ENCODE measurements at regions not wholly inside any gene's neighbourhood (a gene's known extent, or its start where the extent isn't known, plus 50 kb on each side); places are given as distances from the start of the nearest gene placed in this dataset.
"Not testable (repeated sequence)": the region's sequence is repeated elsewhere in the genome, so short reads cannot be mapped to it uniquely, and the experiment has no call there.

- H3K4me3 ChIP-seq (ENCODE audit: low read depth, low read length), result no peak overlapping the region
These were observed 91.4 kb upstream of the LHX1 start for GRCh38 chr17:36845916-36846315.

GRCh38 chr17:36846410-36847292, 90.6 kb upstream of the LHX1 start:
- peaks cover 25% of the 10 kb centered on the region for H3K4me1 ChIP-seq (ENCODE audit: control insufficient read depth, insufficient read depth, low read length, unreplicated experiment)
- no peak overlapping the region for H2AFZ ChIP-seq (ENCODE audit: low read length, unreplicated experiment)
- no peaks in the 10 kb centered on the region for H3K79me2 ChIP-seq (ENCODE audit: control insufficient read depth, insufficient read depth, low read length, unreplicated experiment)
- H3K27ac ChIP-seq (ENCODE audit: low read depth, low read length), result no peak overlapping the region
- H3K27me3 ChIP-seq (ENCODE audit: insufficient read depth, low read length), result peaks cover 19% of the 10 kb centered on the region
- no peaks in the 10 kb centered on the region for H3K36me3 ChIP-seq (ENCODE audit: insufficient read depth, low read length)
- H3K4me3 ChIP-seq (ENCODE audit: low read depth, low read length), result no peak overlapping the region

More at GRCh38 chr17:36845916-36846315, 91.4 kb upstream of the LHX1 start:
- H3K79me2 ChIP-seq (ENCODE audit: control insufficient read depth, insufficient read depth, low read length, unreplicated experiment), result no peaks in the 10 kb centered on the region
- H3K27me3 ChIP-seq (ENCODE audit: insufficient read depth, low read length), result peaks cover 23% of the 10 kb centered on the region
- no peak overlapping the region for H3K27ac ChIP-seq (ENCODE audit: low read depth, low read length)
- H3K36me3 ChIP-seq (ENCODE audit: insufficient read depth, low read length), result no peaks in the 10 kb centered on the region
- peaks cover 19% of the 10 kb centered on the region for H3K4me1 ChIP-seq (ENCODE audit: control insufficient read depth, insufficient read depth, low read length, unreplicated experiment)
- no peak overlapping the region for H2AFZ ChIP-seq (ENCODE audit: low read length, unreplicated experiment)

- Histone ChIP-seq H3K27me3 (ENCODE audit: insufficient read depth, low read length) (peaks cover 14% of the 10 kb centered on the region), H3K4me3 (ENCODE audit: low read depth, low read length) (no peak overlapping the region), H2AFZ (ENCODE audit: low read length, unreplicated experiment) (no peak overlapping the region), H3K27ac (ENCODE audit: low read depth, low read length) (no peak overlapping the region), H3K79me2 (ENCODE audit: control insufficient read depth, insufficient read depth, low read length, unreplicated experiment) (no peaks in the 10 kb centered on the region), H3K4me1 (ENCODE audit: control insufficient read depth, insufficient read depth, low read length, unreplicated experiment) (peaks cover 25% of the 10 kb centered on the region), H3K36me3 (ENCODE audit: insufficient read depth, low read length) (no peaks in the 10 kb centered on the region)
These were observed 89.0 kb upstream of the LHX1 start for GRCh38 chr17:36848008-36848902.

- not testable (repeated sequence) for H3K27ac ChIP-seq (ENCODE audit: low read depth, low read length); H3K4me3 ChIP-seq (ENCODE audit: low read depth, low read length); H3K27me3 ChIP-seq (ENCODE audit: insufficient read depth, low read length); H3K36me3 ChIP-seq (ENCODE audit: insufficient read depth, low read length); H2AFZ ChIP-seq (ENCODE audit: low read length, unreplicated experiment); H3K79me2 ChIP-seq (ENCODE audit: control insufficient read depth, insufficient read depth, low read length, unreplicated experiment)
- H3K4me1 ChIP-seq (ENCODE audit: control insufficient read depth, insufficient read depth, low read length, unreplicated experiment), result peaks cover 25% of the 10 kb centered on the region
These were observed 88.3 kb upstream of the LHX1 start for GRCh38 chr17:36849020-36849419.

- Histone ChIP-seq H3K27ac (ENCODE audit: low read depth, low read length) (peak overlapping the region; percentile 61), H3K4me1 (ENCODE audit: control insufficient read depth, insufficient read depth, low read length, unreplicated experiment) (peaks cover 25% of the 10 kb centered on the region), H3K36me3 (ENCODE audit: insufficient read depth, low read length) (no peaks in the 10 kb centered on the region), H3K79me2 (ENCODE audit: control insufficient read depth, insufficient read depth, low read length, unreplicated experiment) (no peaks in the 10 kb centered on the region), H3K27me3 (ENCODE audit: insufficient read depth, low read length) (peaks cover under 1% of the 10 kb centered on the region; the same call in 1 of the 2 replicates), H3K4me3 (ENCODE audit: low read depth, low read length) (no peak overlapping the region), H2AFZ (ENCODE audit: low read length, unreplicated experiment) (no peak overlapping the region)
These were observed 87.4 kb upstream of the LHX1 start for GRCh38 chr17:36849871-36850348.

GRCh38 chr17:36850790-36851189, 86.5 kb upstream of the LHX1 start:
- Histone ChIP-seq H3K4me1 (ENCODE audit: control insufficient read depth, insufficient read depth, low read length, unreplicated experiment) (peaks cover 25% of the 10 kb centered on the region), H3K27ac (ENCODE audit: low read depth, low read length) (peak overlapping the region; percentile 61; the same call in 1 of the 2 replicates), H3K4me3 (ENCODE audit: low read depth, low read length) (no peak overlapping the region), H3K36me3 (ENCODE audit: insufficient read depth, low read length) (no peaks in the 10 kb centered on the region), H3K27me3 (ENCODE audit: insufficient read depth, low read length) (no peaks in the 10 kb centered on the region), H2AFZ (ENCODE audit: low read length, unreplicated experiment) (peak overlapping the region; percentile 2), H3K79me2 (ENCODE audit: control insufficient read depth, insufficient read depth, low read length, unreplicated experiment) (no peaks in the 10 kb centered on the region)

- H3K4me3 ChIP-seq (ENCODE audit: low read depth, low read length), result no peak overlapping the region
- H3K27ac ChIP-seq (ENCODE audit: low read depth, low read length), result 0 out of 2 replicates have a peak overlapping the region, but pooled peaks have one; percentile 31
- H2AFZ ChIP-seq (ENCODE audit: low read length, unreplicated experiment), result peak overlapping the region; percentile 2
These were observed 86.0 kb upstream of the LHX1 start for GRCh38 chr17:36851250-36851649.

GRCh38 chr17:36852478-36852877, 84.8 kb upstream of the LHX1 start:
- H3K79me2 ChIP-seq (ENCODE audit: control insufficient read depth, insufficient read depth, low read length, unreplicated experiment); H3K27ac ChIP-seq (ENCODE audit: low read depth, low read length); H2AFZ ChIP-seq (ENCODE audit: low read length, unreplicated experiment); H3K36me3 ChIP-seq (ENCODE audit: insufficient read depth, low read length); H3K27me3 ChIP-seq (ENCODE audit: insufficient read depth, low read length); H3K4me3 ChIP-seq (ENCODE audit: low read depth, low read length): not testable (repeated sequence)
- H3K4me1 ChIP-seq (ENCODE audit: control insufficient read depth, insufficient read depth, low read length, unreplicated experiment), result peaks cover 22% of the 10 kb centered on the region

More at GRCh38 chr17:36851250-36851649, 86.0 kb upstream of the LHX1 start:
- peaks cover 25% of the 10 kb centered on the region for H3K4me1 ChIP-seq (ENCODE audit: control insufficient read depth, insufficient read depth, low read length, unreplicated experiment)
- no peaks in the 10 kb centered on the region for H3K79me2 ChIP-seq (ENCODE audit: control insufficient read depth, insufficient read depth, low read length, unreplicated experiment)
- H3K27me3 ChIP-seq (ENCODE audit: insufficient read depth, low read length), result 0 out of 2 replicates have a peak, but pooled peaks cover 3% of the 10 kb centered on the region
- no peaks in the 10 kb centered on the region for H3K36me3 ChIP-seq (ENCODE audit: insufficient read depth, low read length)

GRCh38 chr17:36854982-36855381, 82.3 kb upstream of the LHX1 start:
- no peaks in the 10 kb centered on the region for H3K36me3 ChIP-seq (ENCODE audit: insufficient read depth, low read length)
- no peak overlapping the region for H2AFZ ChIP-seq (ENCODE audit: low read length, unreplicated experiment)
- H3K4me1 ChIP-seq (ENCODE audit: control insufficient read depth, insufficient read depth, low read length, unreplicated experiment), result peaks cover 15% of the 10 kb centered on the region
- no peak overlapping the region for H3K27ac ChIP-seq (ENCODE audit: low read depth, low read length)
- H3K27me3 ChIP-seq (ENCODE audit: insufficient read depth, low read length), result peaks cover 13% of the 10 kb centered on the region
- H3K4me3 ChIP-seq (ENCODE audit: low read depth, low read length), result no peak overlapping the region
- H3K79me2 ChIP-seq (ENCODE audit: control insufficient read depth, insufficient read depth, low read length, unreplicated experiment), result no peaks in the 10 kb centered on the region

- Histone ChIP-seq H3K36me3 (ENCODE audit: insufficient read depth, low read length) (no peaks in the 10 kb centered on the region), H3K79me2 (ENCODE audit: control insufficient read depth, insufficient read depth, low read length, unreplicated experiment) (no peaks in the 10 kb centered on the region), H2AFZ (ENCODE audit: low read length, unreplicated experiment) (no peak overlapping the region), H3K27me3 (ENCODE audit: insufficient read depth, low read length) (peaks cover 13% of the 10 kb centered on the region), H3K4me1 (ENCODE audit: control insufficient read depth, insufficient read depth, low read length, unreplicated experiment) (peaks cover 10% of the 10 kb centered on the region), H3K4me3 (ENCODE audit: low read depth, low read length) (no peak overlapping the region), H3K27ac (ENCODE audit: low read depth, low read length) (no peak overlapping the region)
These were observed 81.8 kb upstream of the LHX1 start for GRCh38 chr17:36855459-36855858.
